ENCODE measurements at regions not wholly inside any gene's neighbourhood (a gene's known extent, or its start where the extent isn't known, plus 50 kb on each side); places are given as distances from the start of the nearest gene placed in this dataset.

GRCh38 chr18:39746201-39746600 is 2180.6 kb upstream of the CELF4 start:
- WGBS, 2 donors = 80 to 84% methylated on average over 4 of the region's 4 CpGs
- H3K27me3 ChIP-seq = no peaks in the 10 kb centered on the region
- H3K27ac ChIP-seq = no peak overlapping the region
- DNase-seq = no peak
- no peak for ATAC-seq (ENCODE audit: low FRiP score in 2 of 2)
- no peak for TF ChIP-seq CTCF (IDR thresholded peaks at IDR 0.05)
- no peak for TF ChIP-seq POLR2AphosphoS5 (IDR thresholded peaks at IDR 0.05)
- TF ChIP-seq POLR2A (IDR thresholded peaks at IDR 0.05) = no peak
- no peak for TF ChIP-seq EP300 (IDR thresholded peaks at IDR 0.05)
- H3K9me3 ChIP-seq = no peaks in the 10 kb centered on the region
- no peaks in the 10 kb centered on the region for H3K36me3 ChIP-seq
- no peak overlapping the region for H3K4me3 ChIP-seq
- no peaks in the 10 kb centered on the region for H3K4me1 ChIP-seq

- no peak overlapping the region for H3K4me3 ChIP-seq
- no peaks in the 10 kb centered on the region for H3K9me3 ChIP-seq
- no peaks in the 10 kb centered on the region for H3K4me1 ChIP-seq
- ATAC-seq (ENCODE audit: low FRiP score in 2 of 2) (no peak), DNase-seq (no peak)
- H3K27ac ChIP-seq = no peak overlapping the region
- H3K27me3 ChIP-seq = no peaks in the 10 kb centered on the region
- H3K36me3 ChIP-seq = no peaks in the 10 kb centered on the region
- TF ChIP-seq POLR2AphosphoS5 (IDR thresholded peaks at IDR 0.05) (no peak), EP300 (IDR thresholded peaks at IDR 0.05) (no peak), CTCF (IDR thresholded peaks at IDR 0.05) (no peak), POLR2A (IDR thresholded peaks at IDR 0.05) (no peak)
Observed at GRCh38 chr18:39743463-39743862, 2177.9 kb upstream of the CELF4 start.

GRCh38 chr18:39741755-39742466 is 2176.3 kb upstream of the CELF4 start:
- no peak overlapping the region for H3K4me3 ChIP-seq
- ATAC-seq (ENCODE audit: low FRiP score in 2 of 2) (no peak), DNase-seq (no peak)
- 69 to 79% methylated on average over 8 of the region's 8 CpGs for WGBS, 2 donors
- no peaks in the 10 kb centered on the region for H3K9me3 ChIP-seq
- TF ChIP-seq POLR2A (IDR thresholded peaks at IDR 0.05) (no peak), CTCF (IDR thresholded peaks at IDR 0.05) (no peak), POLR2AphosphoS5 (IDR thresholded peaks at IDR 0.05) (no peak), EP300 (IDR thresholded peaks at IDR 0.05) (no peak)
- H3K36me3 ChIP-seq = no peaks in the 10 kb centered on the region
- no peaks in the 10 kb centered on the region for H3K27me3 ChIP-seq
- no peak overlapping the region for H3K27ac ChIP-seq
- no peaks in the 10 kb centered on the region for H3K4me1 ChIP-seq

GRCh38 chr18:39737869-39738268 is 2172.3 kb upstream of the CELF4 start:
- Histone ChIP-seq H3K27me3 (no peaks in the 10 kb centered on the region), H3K9me3 (no peaks in the 10 kb centered on the region), H3K36me3 (no peaks in the 10 kb centered on the region), H3K4me1 (no peaks in the 10 kb centered on the region), H3K27ac (no peak overlapping the region), H3K4me3 (no peak overlapping the region)
- DNase-seq (no peak), ATAC-seq (ENCODE audit: low FRiP score in 2 of 2) (no peak)
- no peak for TF ChIP-seq POLR2AphosphoS5 (IDR thresholded peaks at IDR 0.05)
- TF ChIP-seq POLR2A (IDR thresholded peaks at IDR 0.05) = no peak
- no peak for TF ChIP-seq CTCF (IDR thresholded peaks at IDR 0.05)
- TF ChIP-seq EP300 (IDR thresholded peaks at IDR 0.05) = no peak
- WGBS, 2 donors = 95% methylated on average over 3 of the region's 3 CpGs

GRCh38 chr18:39732918-39733317 is 2167.3 kb upstream of the CELF4 start:
- Histone ChIP-seq H3K27me3 (no peaks in the 10 kb centered on the region), H3K9me3 (no peaks in the 10 kb centered on the region), H3K36me3 (no peaks in the 10 kb centered on the region), H3K27ac (no peak overlapping the region), H3K4me3 (no peak overlapping the region), H3K4me1 (no peaks in the 10 kb centered on the region)
- WGBS, 2 donors = 92 to 100% methylated on average over 2 of the region's 2 CpGs
- ATAC-seq (ENCODE audit: low FRiP score in 2 of 2) = no peak
- DNase-seq = no peak
- TF ChIP-seq POLR2AphosphoS5 (IDR thresholded peaks at IDR 0.05) = no peak
- TF ChIP-seq CTCF (IDR thresholded peaks at IDR 0.05) = no peak
